Hepatocyte (in vitro differentiated cells): ENCODE measurements at regions not wholly inside any gene's neighbourhood (a gene's known extent, or its start where the extent isn't known, plus 50 kb on each side); places are given as distances from the start of the nearest gene placed in this dataset.

ENCODE experiments used
- CTCF ChIP-seq: fragments of 200-600 bp; sonication (generic); IDR thresholded peaks from 2 replicates; pipeline ENCODE4 v1.5.1; 2016; ENCODE audit warnings: antibody characterized with exemption, mild to moderate bottlenecking; ENCODE audit not compliant: poor library complexity
- EZH2 ChIP-seq: fragments of 200-600 bp; sonication (generic); IDR thresholded peaks from 2 replicates; pipeline ENCODE4 v1.6.1; 2016; ENCODE audit warnings: antibody characterized with exemption, mild to moderate bottlenecking, borderline replicate concordance

- TF ChIP-seq CTCF (no peak), EZH2 (no peak)
These were observed 1223.2 kb downstream of the RAPGEF2 start for GRCh38 chr4:160326110-160326509.
